Activated B cell treated with CpG ODN at 0.5 μM for 24 hours (primary cell): ENCODE measurements at regions not wholly inside any gene's neighbourhood (a gene's known extent, or its start where the extent isn't known, plus 50 kb on each side); places are given as distances from the start of the nearest gene placed in this dataset.

Source experiments
- ATAC-seq: fragments of 200-7000 bp; cut with Tn5 transposase; one replicate; pipeline ENCODE4 v1.10.0; 2021; ENCODE audit warnings: low read depth, mild to moderate bottlenecking, moderate library complexity
- CTCF ChIA-PET: fragments of 350-600 bp; sonication (Branson Sonifier 250); formaldehyde crosslinking; loops from one replicate; lab custom pipeline; 2021; ENCODE audit warnings: antibody characterized with exemption; lab: Charles Lee
- POLR2A ChIA-PET: fragments of 350-600 bp; sonication (Branson Sonifier 250); formaldehyde crosslinking; loops from one replicate; lab custom pipeline; 2021; ENCODE audit warnings: antibody characterized with exemption; lab: Charles Lee
- DNase-seq: peaks from one replicate; pipeline ENCODE4 v3.0.0; 2022
- H3K27ac Mint-ChIP-seq: one replicate; pipeline ENCODE4 v1.8.0; 2020; ENCODE audit warnings: mixed read lengths
- H3K27me3 Mint-ChIP-seq: one replicate; pipeline ENCODE4 v1.8.0; 2021; ENCODE audit warnings: mixed read lengths
- H3K36me3 Mint-ChIP-seq: one replicate; pipeline ENCODE4 v1.8.0; 2021; ENCODE audit warnings: low read depth, mixed read lengths
- H3K4me1 Mint-ChIP-seq: one replicate; pipeline ENCODE4 v1.8.0; 2021; ENCODE audit warnings: mixed read lengths
- H3K4me3 Mint-ChIP-seq: one replicate; pipeline ENCODE4 v1.8.0; 2020; ENCODE audit warnings: mild to moderate bottlenecking, mixed read lengths
- H3K9me3 Mint-ChIP-seq: one replicate; pipeline ENCODE4 v1.8.0; 2020; ENCODE audit warnings: mixed read lengths
- CTCF ChIP-seq: fragments of 200-600 bp; IDR thresholded peaks from one replicate; pipeline ENCODE4 v1.8.0; 2022; ENCODE audit warnings: antibody characterized with exemption, mild to moderate bottlenecking
- intact Hi-C: fragments of 100-400 bp; cut with micrococcal nuclease; formaldehyde crosslinking; loops from one replicate; pipeline ENCODE4 v1.15.1; 2024

GRCh38 chrX:137684591-137684990, 118.7 kb downstream of the ZIC3 start:
- CTCF ChIA-PET = no interaction called here
- Mint-ChIP-seq H3K27me3 (no peaks in the 10 kb centered on the region), H3K4me3 (no peak overlapping the region), H3K27ac (no peak overlapping the region), H3K36me3 (no peaks in the 10 kb centered on the region), H3K4me1 (no peaks in the 10 kb centered on the region), H3K9me3 (no peaks in the 10 kb centered on the region)
- TF ChIP-seq CTCF = no peak
- intact Hi-C loops = no loop called here
- DNase-seq (no peak), ATAC-seq (no peak)
- POLR2A ChIA-PET = no interaction called here

- Mint-ChIP-seq H3K36me3 (no peaks in the 10 kb centered on the region), H3K9me3 (no peaks in the 10 kb centered on the region), H3K27ac (no peak overlapping the region), H3K4me1 (no peaks in the 10 kb centered on the region), H3K27me3 (no peaks in the 10 kb centered on the region), H3K4me3 (no peak overlapping the region)
- ChIA-PET POLR2A (no interaction called here), CTCF (no interaction called here)
- no peak for TF ChIP-seq CTCF
- no peak for DNase-seq
- no peak for ATAC-seq
- intact Hi-C loops = no loop called here
Observed at GRCh38 chrX:137695417-137695816, 129.5 kb downstream of the ZIC3 start.

- ChIA-PET CTCF (no interaction called here), POLR2A (no interaction called here)
- Mint-ChIP-seq H3K4me3 (no peak overlapping the region), H3K36me3 (no peaks in the 10 kb centered on the region), H3K27me3 (no peaks in the 10 kb centered on the region), H3K27ac (no peak overlapping the region), H3K4me1 (no peaks in the 10 kb centered on the region), H3K9me3 (peaks cover 2% of the 10 kb centered on the region)
- intact Hi-C loops = no loop called here
- DNase-seq (no peak), ATAC-seq (no peak)
- TF ChIP-seq CTCF = no peak
Observed at GRCh38 chrX:137707348-137707747, 141.4 kb downstream of the ZIC3 start.

- no peak for ATAC-seq
- no peak for TF ChIP-seq CTCF
- ChIA-PET CTCF (no interaction called here), POLR2A (no interaction called here)
- no peak overlapping the region for H3K4me3 Mint-ChIP-seq
- H3K4me1 Mint-ChIP-seq = no peaks in the 10 kb centered on the region
- peaks cover 6% of the 10 kb centered on the region for H3K9me3 Mint-ChIP-seq
- intact Hi-C loops = no loop called here
- no peaks in the 10 kb centered on the region for H3K27me3 Mint-ChIP-seq
- H3K36me3 Mint-ChIP-seq = no peaks in the 10 kb centered on the region
- no peak for DNase-seq
- no peak overlapping the region for H3K27ac Mint-ChIP-seq
Observed at GRCh38 chrX:137742846-137743245, 176.9 kb downstream of the ZIC3 start.

- intact Hi-C loops = no loop called here
- no peak for TF ChIP-seq CTCF
- Mint-ChIP-seq H3K9me3 (peaks cover 6% of the 10 kb centered on the region), H3K27ac (no peak overlapping the region), H3K4me1 (no peaks in the 10 kb centered on the region), H3K36me3 (no peaks in the 10 kb centered on the region), H3K4me3 (no peak overlapping the region), H3K27me3 (no peaks in the 10 kb centered on the region)
- ChIA-PET POLR2A (no interaction called here), CTCF (no interaction called here)
- DNase-seq (no peak), ATAC-seq (no peak)
Observed at GRCh38 chrX:137743414-137743813, 177.5 kb downstream of the ZIC3 start.
